Neural progenitor cell (in vitro differentiated cells): ENCODE measurements at regions not wholly inside any gene's neighbourhood (a gene's known extent, or its start where the extent isn't known, plus 50 kb on each side); places are given as distances from the start of the nearest gene placed in this dataset.

ENCODE experiments used
- DNase-seq: peaks from one replicate; pipeline ENCODE4 v3.0.0-alpha.2; 2016; ENCODE audit warnings: low spot score
- H2AFZ ChIP-seq: fragments of 200-600 bp; sonication (generic); replicated peaks from 2 replicates; pipeline ENCODE4 v1.6.1; 2016; ENCODE audit warnings: antibody characterized with exemption
- H3F3A ChIP-seq: fragments of 200-600 bp; sonication (generic); 2 replicates; pipeline ENCODE4 v1.6.1; 2016; ENCODE audit warnings: antibody characterized with exemption, low read depth
- H3K27ac ChIP-seq: fragments of 200-600 bp; sonication (generic); 2 replicates; pipeline ENCODE4 v1.5.1; 2016; ENCODE audit warnings: mild to moderate bottlenecking
- H3K27me3 ChIP-seq: fragments of 200-600 bp; sonication (generic); 2 replicates; pipeline ENCODE4 v1.6.1; 2016; ENCODE audit warnings: mild to moderate bottlenecking, moderate library complexity
- H3K36me3 ChIP-seq: fragments of 200-600 bp; sonication (generic); 2 replicates; pipeline ENCODE4 v1.5.1; 2016
- H3K4me1 ChIP-seq: fragments of 200-600 bp; sonication (generic); 2 replicates; pipeline ENCODE4 v1.6.1; 2016; ENCODE audit warnings: mixed run types
- H3K4me2 ChIP-seq: fragments of 200-600 bp; sonication (generic); 2 replicates; pipeline ENCODE4 v1.6.1; 2016
- H3K4me3 ChIP-seq: fragments of 200-600 bp; sonication (generic); 2 replicates; pipeline ENCODE4 v1.5.1; 2016
- H3K79me2 ChIP-seq: fragments of 200-600 bp; sonication (generic); 2 replicates; pipeline ENCODE4 v1.6.1; 2016; ENCODE audit warnings: low read depth
- H3K9ac ChIP-seq: fragments of 200-600 bp; sonication (generic); 2 replicates; pipeline ENCODE4 v1.6.1; 2016
- H3K9me3 ChIP-seq: fragments of 200-600 bp; sonication (generic); 2 replicates; pipeline ENCODE4 v1.5.1; 2016; ENCODE audit warnings: low read depth
- H4K20me1 ChIP-seq: fragments of 200-600 bp; sonication (generic); 2 replicates; pipeline ENCODE4 v1.6.1; 2016; ENCODE audit warnings: low read depth
- H3K27ac Mint-ChIP-seq: 3 replicates; pipeline ENCODE4 v1.8.0; 2021; ENCODE audit warnings: mixed read lengths
- H3K27me3 Mint-ChIP-seq: 2 replicates; pipeline ENCODE4 v1.8.0; 2022; ENCODE audit warnings: low read depth, mild to moderate bottlenecking, inconsistent platforms, moderate library complexity, mixed read lengths; ENCODE audit not compliant: insufficient read depth
- H3K36me3 Mint-ChIP-seq: 3 replicates; pipeline ENCODE4 v1.8.0; 2021; ENCODE audit warnings: mixed read lengths
- H3K4me1 Mint-ChIP-seq: 3 replicates; pipeline ENCODE4 v1.8.0; 2021; ENCODE audit warnings: mixed read lengths
- H3K4me3 Mint-ChIP-seq: 3 replicates; pipeline ENCODE4 v1.8.0; 2021; ENCODE audit warnings: mild to moderate bottlenecking, moderate library complexity, mixed read lengths
- H3K9me3 Mint-ChIP-seq: 3 replicates; pipeline ENCODE4 v1.8.0; 2020; ENCODE audit warnings: mixed read lengths
- EZH2 ChIP-seq: fragments of 200-600 bp; sonication (generic); IDR thresholded peaks from 2 replicates; pipeline ENCODE4 v1.6.1; 2017; ENCODE audit warnings: antibody characterized with exemption, mild to moderate bottlenecking, moderate library complexity
- TF ChIP-seq, protein P1 (sequence below): fragments of 200-600 bp; sonication (generic); IDR thresholded peaks from 2 replicates; pipeline ENCODE4 v1.5.1; 2017; ENCODE audit warnings: antibody characterized with exemption, mild to moderate bottlenecking

DNA sequence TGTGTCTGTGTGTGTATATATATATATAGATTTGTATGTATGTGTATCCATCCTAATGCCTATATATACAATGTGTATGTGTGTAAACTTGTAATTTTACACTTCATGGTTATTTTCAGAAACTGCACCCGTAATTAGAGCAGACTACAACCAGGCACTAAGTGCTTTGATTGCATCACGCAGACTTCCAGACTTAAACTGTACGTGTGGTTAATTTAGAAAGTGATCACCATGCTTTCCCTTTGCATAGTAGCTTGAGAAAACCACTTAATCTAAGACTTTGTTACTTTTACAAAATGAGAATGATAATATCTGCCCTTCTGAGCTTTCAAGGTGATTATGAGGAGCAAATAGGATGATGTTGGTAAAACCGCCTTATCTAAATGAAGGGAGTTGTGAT is 50.1 kb upstream of the E2F3 start:
- no peak overlapping the region for H3K4me2 ChIP-seq
- no peaks in the 10 kb centered on the region for H3K36me3 ChIP-seq
- Mint-ChIP-seq H3K27ac (no peak overlapping the region), H3K4me3 (no peak overlapping the region), H3K9me3 (peaks cover 4% of the 10 kb centered on the region), H3K4me1 (peaks cover 4% of the 10 kb centered on the region), H3K27me3 (peaks cover 2% of the 10 kb centered on the region), H3K36me3 (no peaks in the 10 kb centered on the region)
- H3K9ac ChIP-seq: no peak overlapping the region
- no peaks in the 10 kb centered on the region for H3K4me1 ChIP-seq
- H2AFZ ChIP-seq: no peak overlapping the region
- no peak for TF ChIP-seq EZH2
- TF ChIP-seq, protein P1, sequence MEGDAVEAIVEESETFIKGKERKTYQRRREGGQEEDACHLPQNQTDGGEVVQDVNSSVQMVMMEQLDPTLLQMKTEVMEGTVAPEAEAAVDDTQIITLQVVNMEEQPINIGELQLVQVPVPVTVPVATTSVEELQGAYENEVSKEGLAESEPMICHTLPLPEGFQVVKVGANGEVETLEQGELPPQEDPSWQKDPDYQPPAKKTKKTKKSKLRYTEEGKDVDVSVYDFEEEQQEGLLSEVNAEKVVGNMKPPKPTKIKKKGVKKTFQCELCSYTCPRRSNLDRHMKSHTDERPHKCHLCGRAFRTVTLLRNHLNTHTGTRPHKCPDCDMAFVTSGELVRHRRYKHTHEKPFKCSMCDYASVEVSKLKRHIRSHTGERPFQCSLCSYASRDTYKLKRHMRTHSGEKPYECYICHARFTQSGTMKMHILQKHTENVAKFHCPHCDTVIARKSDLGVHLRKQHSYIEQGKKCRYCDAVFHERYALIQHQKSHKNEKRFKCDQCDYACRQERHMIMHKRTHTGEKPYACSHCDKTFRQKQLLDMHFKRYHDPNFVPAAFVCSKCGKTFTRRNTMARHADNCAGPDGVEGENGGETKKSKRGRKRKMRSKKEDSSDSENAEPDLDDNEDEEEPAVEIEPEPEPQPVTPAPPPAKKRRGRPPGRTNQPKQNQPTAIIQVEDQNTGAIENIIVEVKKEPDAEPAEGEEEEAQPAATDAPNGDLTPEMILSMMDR: no peak
- H3K9me3 ChIP-seq: no peaks in the 10 kb centered on the region
- no peak overlapping the region for H3K27ac ChIP-seq
- no peaks in the 10 kb centered on the region for H3F3A ChIP-seq
- no peaks in the 10 kb centered on the region for H3K79me2 ChIP-seq
- H3K4me3 ChIP-seq: no peak overlapping the region
- no peaks in the 10 kb centered on the region for H4K20me1 ChIP-seq
- DNase-seq: no peak
- no peaks in the 10 kb centered on the region for H3K27me3 ChIP-seq
